ENCODE measurements at regions not wholly inside any gene's neighbourhood (a gene's known extent, or its start where the extent isn't known, plus 50 kb on each side); places are given as distances from the start of the nearest gene placed in this dataset.

DNA sequence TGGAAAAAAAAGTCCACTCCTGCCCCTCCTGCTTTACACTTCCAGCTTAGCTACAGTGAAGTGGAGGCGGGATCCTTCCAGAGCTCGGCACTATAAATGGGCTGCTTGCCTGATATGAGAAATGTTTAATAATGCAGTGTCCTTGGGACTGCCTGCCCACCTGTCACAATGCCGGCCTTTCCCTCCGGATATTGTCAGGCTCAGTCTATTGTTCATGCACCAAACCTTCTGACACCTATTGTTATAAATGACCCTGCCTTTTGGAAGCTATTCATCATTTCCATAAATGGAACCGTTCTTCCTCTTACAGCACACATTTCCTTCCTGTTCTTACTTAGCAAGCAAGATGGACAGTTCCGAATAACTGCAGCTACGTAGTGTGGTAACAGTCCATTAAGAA is 146.3 kb downstream of the DMAC1 start:
- H3K4me2 ChIP-seq (ENCODE audit: low read length), result no peak overlapping the region
- FAIRE-seq, result no peak
- no peak overlapping the region for H3K4me3 ChIP-seq (ENCODE audit: insufficient read depth, low read depth, low read length)
- H3K4me1 ChIP-seq (ENCODE audit: insufficient read depth, low read length), result no peaks in the 10 kb centered on the region
- H3K27ac ChIP-seq (ENCODE audit: low read depth, low read length), result no peak overlapping the region
- H3K9me3 ChIP-seq (ENCODE audit: insufficient read depth, low read depth, low read length), result no peaks in the 10 kb centered on the region
- no peaks in the 10 kb centered on the region for H3K36me3 ChIP-seq (ENCODE audit: insufficient read depth, low read length)
- Mint-ChIP-seq H3K9me3 (ENCODE audit: unreplicated experiment) (no peaks in the 10 kb centered on the region), H3K4me3 (ENCODE audit: unreplicated experiment) (no peak overlapping the region), H3K4me1 (ENCODE audit: low read depth, unreplicated experiment) (no peaks in the 10 kb centered on the region), H3K36me3 (ENCODE audit: low read depth, unreplicated experiment) (no peaks in the 10 kb centered on the region), H3K27ac (ENCODE audit: unreplicated experiment) (no peak overlapping the region), H3K27me3 (ENCODE audit: low read depth, unreplicated experiment) (no peaks in the 10 kb centered on the region)
- H3K79me2 ChIP-seq (ENCODE audit: insufficient read depth, low read length), result no peaks in the 10 kb centered on the region
- H2AFZ ChIP-seq (ENCODE audit: low read depth, low read length), result no peak overlapping the region
- H3K27me3 ChIP-seq (ENCODE audit: insufficient read depth, low read length), result no peaks in the 10 kb centered on the region
- no peaks in the 10 kb centered on the region for H4K20me1 ChIP-seq (ENCODE audit: insufficient read depth, low read length)
- no peak for DNase-seq (ENCODE audit: low read depth)
- H3K9ac ChIP-seq (ENCODE audit: low read length), result no peak overlapping the region
- no peak for TF ChIP-seq CTCF (IDR thresholded peaks at IDR 0.05; ENCODE audit: insufficient read depth, low read depth, low read length)

DNA sequence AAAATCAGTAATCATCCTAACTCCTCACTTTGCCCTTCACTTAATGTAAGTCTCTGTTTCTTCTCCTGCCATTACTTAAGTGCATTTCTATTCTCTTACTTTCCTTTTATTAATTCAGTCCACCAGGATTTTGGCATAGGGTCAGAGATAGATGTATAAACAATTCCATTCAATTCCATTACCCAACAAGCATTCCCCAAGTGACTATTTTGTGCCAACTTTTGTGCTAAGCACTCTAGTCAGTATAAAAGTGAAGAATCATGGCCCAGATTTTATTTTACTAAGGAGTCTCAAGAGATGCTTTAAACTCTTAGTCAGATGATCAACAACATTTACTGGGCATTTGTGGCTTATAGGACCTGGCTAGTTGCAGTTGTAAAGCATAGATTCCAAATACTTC is 159.3 kb downstream of the DMAC1 start:
- Mint-ChIP-seq H3K27ac (ENCODE audit: unreplicated experiment) (no peak overlapping the region), H3K27me3 (ENCODE audit: low read depth, unreplicated experiment) (no peaks in the 10 kb centered on the region), H3K4me1 (ENCODE audit: low read depth, unreplicated experiment) (no peaks in the 10 kb centered on the region), H3K36me3 (ENCODE audit: low read depth, unreplicated experiment) (no peaks in the 10 kb centered on the region), H3K9me3 (ENCODE audit: unreplicated experiment) (no peaks in the 10 kb centered on the region), H3K4me3 (ENCODE audit: unreplicated experiment) (no peak overlapping the region)
- Histone ChIP-seq H3K27ac (ENCODE audit: low read depth, low read length) (no peak overlapping the region), H2AFZ (ENCODE audit: low read depth, low read length) (no peak overlapping the region), H3K9ac (ENCODE audit: low read length) (no peak overlapping the region), H4K20me1 (ENCODE audit: insufficient read depth, low read length) (no peaks in the 10 kb centered on the region), H3K36me3 (ENCODE audit: insufficient read depth, low read length) (no peaks in the 10 kb centered on the region), H3K79me2 (ENCODE audit: insufficient read depth, low read length) (no peaks in the 10 kb centered on the region), H3K4me3 (ENCODE audit: insufficient read depth, low read depth, low read length) (no peak overlapping the region), H3K27me3 (ENCODE audit: insufficient read depth, low read length) (no peaks in the 10 kb centered on the region), H3K4me2 (ENCODE audit: low read length) (no peak overlapping the region), H3K9me3 (ENCODE audit: insufficient read depth, low read depth, low read length) (no peaks in the 10 kb centered on the region), H3K4me1 (ENCODE audit: insufficient read depth, low read length) (no peaks in the 10 kb centered on the region)
- TF ChIP-seq EZH2 (IDR thresholded peaks at IDR 0.05; ENCODE audit: insufficient read depth, low read length) (no peak), CTCF (IDR thresholded peaks at IDR 0.05; ENCODE audit: insufficient read depth, low read depth, low read length) (no peak)
- peak; percentile 3 for DNase-seq (ENCODE audit: low read depth)
- no peak for FAIRE-seq

DNA sequence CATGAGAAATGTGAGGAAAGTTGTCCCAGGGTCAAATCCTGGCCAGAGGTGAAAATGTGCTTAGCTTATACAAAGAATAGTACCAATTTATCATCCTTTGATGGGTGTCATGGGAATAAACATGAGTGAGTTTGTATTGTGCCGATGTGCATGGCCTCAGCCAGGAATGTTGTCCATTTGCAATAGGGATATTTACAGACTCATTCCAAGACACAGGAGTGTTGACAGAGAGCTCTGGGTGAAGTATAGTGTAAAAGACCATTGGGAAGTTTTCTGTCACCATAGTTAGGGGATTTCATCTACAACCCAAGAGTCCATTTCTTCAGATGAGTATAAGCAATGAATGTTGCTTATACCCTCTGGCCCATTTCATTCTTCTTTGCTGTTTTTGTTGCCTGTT is 160.1 kb downstream of the DMAC1 start:
- no peaks in the 10 kb centered on the region for H3K9me3 Mint-ChIP-seq (ENCODE audit: unreplicated experiment)
- Histone ChIP-seq H3K4me2 (ENCODE audit: low read length) (no peak overlapping the region), H3K79me2 (ENCODE audit: insufficient read depth, low read length) (no peaks in the 10 kb centered on the region), H3K9ac (ENCODE audit: low read length) (no peak overlapping the region), H3K4me1 (ENCODE audit: insufficient read depth, low read length) (no peaks in the 10 kb centered on the region), H3K27me3 (ENCODE audit: insufficient read depth, low read length) (no peaks in the 10 kb centered on the region), H4K20me1 (ENCODE audit: insufficient read depth, low read length) (no peaks in the 10 kb centered on the region), H2AFZ (ENCODE audit: low read depth, low read length) (no peak overlapping the region), H3K27ac (ENCODE audit: low read depth, low read length) (no peak overlapping the region), H3K4me3 (ENCODE audit: insufficient read depth, low read depth, low read length) (no peak overlapping the region), H3K9me3 (ENCODE audit: insufficient read depth, low read depth, low read length) (no peaks in the 10 kb centered on the region), H3K36me3 (ENCODE audit: insufficient read depth, low read length) (no peaks in the 10 kb centered on the region)
- no peaks in the 10 kb centered on the region for H3K36me3 Mint-ChIP-seq (ENCODE audit: low read depth, unreplicated experiment)
- H3K4me3 Mint-ChIP-seq (ENCODE audit: unreplicated experiment), result no peak overlapping the region
- no peak overlapping the region for H3K27ac Mint-ChIP-seq (ENCODE audit: unreplicated experiment)
- H3K4me1 Mint-ChIP-seq (ENCODE audit: low read depth, unreplicated experiment), result no peaks in the 10 kb centered on the region
- FAIRE-seq (no peak), DNase-seq (ENCODE audit: low read depth) (no peak)
- no peaks in the 10 kb centered on the region for H3K27me3 Mint-ChIP-seq (ENCODE audit: low read depth, unreplicated experiment)
- no peak for TF ChIP-seq EZH2 (IDR thresholded peaks at IDR 0.05; ENCODE audit: insufficient read depth, low read length)
- TF ChIP-seq CTCF (IDR thresholded peaks at IDR 0.05; ENCODE audit: insufficient read depth, low read depth, low read length), result no peak

Measured in astrocyte (in vitro differentiated cells and primary cell).